BE2C (cell line): ENCODE measurements at regions not wholly inside any gene's neighbourhood (a gene's known extent, or its start where the extent isn't known, plus 50 kb on each side); places are given as distances from the start of the nearest gene placed in this dataset.

Source experiments
- DNase-seq: peaks from one replicate; pipeline ENCODE4 v3.0.0-alpha.2; 2020
- H3K27me3 ChIP-seq: fragments of 250-450 bp; sonication (Bioruptor Pico); 2 replicates; pipeline ENCODE4 v1.5.1; 2020; ENCODE audit warnings: mild to moderate bottlenecking
- H3K36me3 ChIP-seq: fragments of 250-450 bp; sonication (Bioruptor Pico); 2 replicates; pipeline ENCODE4 v1.5.1; 2020; ENCODE audit warnings: mild to moderate bottlenecking
- H3K4me1 ChIP-seq: fragments of 250-450 bp; sonication (Bioruptor Pico); 2 replicates; pipeline ENCODE4 v1.5.1; 2020
- H3K4me3 ChIP-seq: 2 replicates; pipeline ENCODE4 v1.5.1; 2011; ENCODE audit warnings: low read depth, low read length
- H3K9me3 ChIP-seq: fragments of 250-450 bp; sonication (Bioruptor Pico); 2 replicates; pipeline ENCODE4 v1.5.1; 2020
- CTCF ChIP-seq: IDR thresholded peaks from 2 replicates; pipeline ENCODE4 v1.5.1; 2012; ENCODE audit warnings: mild to moderate bottlenecking, low read depth, low read length

- H3K27me3 ChIP-seq: no peaks in the 10 kb centered on the region
- no peaks in the 10 kb centered on the region for H3K36me3 ChIP-seq
- DNase-seq: no peak
- no peaks in the 10 kb centered on the region for H3K9me3 ChIP-seq
- no peak for TF ChIP-seq CTCF
- no peaks in the 10 kb centered on the region for H3K4me1 ChIP-seq
- H3K4me3 ChIP-seq: no peak overlapping the region
Observed at GRCh38 chr2:196365923-196366322, 194.5 kb upstream of the STK17B start.

GRCh38 chr2:196367633-196368032 is 196.3 kb upstream of the STK17B start:
- no peak for DNase-seq
- H3K36me3 ChIP-seq: no peaks in the 10 kb centered on the region
- H3K27me3 ChIP-seq: no peaks in the 10 kb centered on the region
- no peak for TF ChIP-seq CTCF
- H3K4me1 ChIP-seq: no peaks in the 10 kb centered on the region
- H3K4me3 ChIP-seq: no peak overlapping the region
- H3K9me3 ChIP-seq: no peaks in the 10 kb centered on the region

GRCh38 chr2:196368546-196369225 is 197.3 kb upstream of the STK17B start:
- no peak for DNase-seq
- H3K4me1 ChIP-seq: no peaks in the 10 kb centered on the region
- TF ChIP-seq CTCF: no peak
- no peaks in the 10 kb centered on the region for H3K27me3 ChIP-seq
- no peak overlapping the region for H3K4me3 ChIP-seq
- no peaks in the 10 kb centered on the region for H3K36me3 ChIP-seq
- H3K9me3 ChIP-seq: no peaks in the 10 kb centered on the region

- no peak for TF ChIP-seq CTCF
- Histone ChIP-seq H3K27me3 (no peaks in the 10 kb centered on the region), H3K4me3 (no peak overlapping the region)
Observed at GRCh38 chr2:196369967-196370366, 198.6 kb upstream of the STK17B start.

GRCh38 chr2:196370381-196370780 is 199.0 kb upstream of the STK17B start:
- H3K4me1 ChIP-seq: no peaks in the 10 kb centered on the region
- no peaks in the 10 kb centered on the region for H3K9me3 ChIP-seq

More at GRCh38 chr2:196369967-196370366, 198.6 kb upstream of the STK17B start:
- no peaks in the 10 kb centered on the region for H3K4me1 ChIP-seq
- H3K9me3 ChIP-seq: no peaks in the 10 kb centered on the region
- no peaks in the 10 kb centered on the region for H3K36me3 ChIP-seq
- no peak for DNase-seq

More at GRCh38 chr2:196370381-196370780, 199.0 kb upstream of the STK17B start:
- Histone ChIP-seq H3K4me3 (no peak overlapping the region), H3K27me3 (no peaks in the 10 kb centered on the region), H3K36me3 (no peaks in the 10 kb centered on the region)
- no peak for DNase-seq
- no peak for TF ChIP-seq CTCF
